SK-N-SH treated with all-trans-retinoic acid at 6 μM for 48 hours (cell line): ENCODE measurements at regions not wholly inside any gene's neighbourhood (a gene's known extent, or its start where the extent isn't known, plus 50 kb on each side); places are given as distances from the start of the nearest gene placed in this dataset.

ENCODE experiments used
- CREB5 ChIP-seq: fragments of 250-450 bp; sonication (Bioruptor Pico); IDR thresholded peaks from 2 replicates; pipeline ENCODE4 v1.5.1; 2020; ENCODE audit warnings: low read depth, mild to moderate bottlenecking, moderate library complexity
- CSDC2 ChIP-seq: fragments of 250-450 bp; sonication (Bioruptor Pico); IDR thresholded peaks from 2 replicates; pipeline ENCODE4 v1.5.0; 2020; ENCODE audit warnings: mild to moderate bottlenecking, moderate library complexity
- GLIS3 ChIP-seq: fragments of 250-450 bp; sonication (Bioruptor Pico); IDR thresholded peaks from 2 replicates; pipeline ENCODE4 v1.5.0; 2020; ENCODE audit warnings: mild to moderate bottlenecking, moderate library complexity
- PATZ1 ChIP-seq: fragments of 250-450 bp; sonication (Bioruptor Pico); IDR thresholded peaks from 2 replicates; pipeline ENCODE4 v1.8.0; 2020; ENCODE audit warnings: mild to moderate bottlenecking, moderate library complexity, borderline replicate concordance
- PPARA ChIP-seq: fragments of 250-450 bp; sonication (Bioruptor Pico); IDR thresholded peaks from 2 replicates; pipeline ENCODE4 v1.5.0; 2020; ENCODE audit warnings: mild to moderate bottlenecking, borderline replicate concordance
- RARB ChIP-seq: fragments of 250-450 bp; sonication (Bioruptor Pico); IDR thresholded peaks from 2 replicates; pipeline ENCODE4 v1.8.0; 2021; ENCODE audit warnings: mild to moderate bottlenecking, moderate library complexity
- TOX ChIP-seq: fragments of 250-450 bp; sonication (Bioruptor Pico); IDR thresholded peaks from 2 replicates; pipeline ENCODE4 v1.8.0; 2021; ENCODE audit warnings: mild to moderate bottlenecking, moderate library complexity, borderline replicate concordance

GRCh38 chrX:65194547-65194946, 218.3 kb upstream of the ZC4H2 start:
- no peak for TF ChIP-seq CREB5 (CRISPR knock-in tag)
- no peak for TF ChIP-seq GLIS3 (CRISPR knock-in tag)
- TF ChIP-seq PATZ1 (CRISPR knock-in tag), result no peak
- TF ChIP-seq RARB (CRISPR knock-in tag), result no peak
- TF ChIP-seq CSDC2 (CRISPR knock-in tag), result no peak
- no peak for TF ChIP-seq TOX (CRISPR knock-in tag)
- no peak for TF ChIP-seq PPARA (CRISPR knock-in tag)
